Common myeloid progenitor, CD34-positive (primary cell): ENCODE measurements at regions not wholly inside any gene's neighbourhood (a gene's known extent, or its start where the extent isn't known, plus 50 kb on each side); places are given as distances from the start of the nearest gene placed in this dataset.

ENCODE experiments used
- CTCF ChIA-PET: fragments of 350-600 bp; sonication (Branson Sonifier 250); formaldehyde crosslinking; loops from one replicate; lab custom pipeline; 2021; ENCODE audit warnings: antibody characterized with exemption; lab: Charles Lee
- POLR2A ChIA-PET: fragments of 350-600 bp; sonication (Branson Sonifier 250); formaldehyde crosslinking; loops from one replicate; lab custom pipeline; 2021; ENCODE audit warnings: antibody characterized with exemption; lab: Charles Lee
- DNase-seq, 3 donors: peaks; one replicate each; pipeline versions ENCODE4 v3.0.0 to v3.0.0-alpha.2; 2013
- H3K27ac ChIP-seq, 2 experiments: 1 replicate in 1 of 2; 2 replicates in 1 of 2; pipeline ENCODE4 v1.7.0; 2013; ENCODE audit warnings: inconsistent platforms in 2 of 2, low read length in 2 of 2, mild to moderate bottlenecking in 2 of 2, low read depth in 1 of 2, moderate library complexity in 1 of 2; ENCODE audit not compliant: severe bottlenecking in 2 of 2, insufficient read depth in 1 of 2, poor library complexity in 1 of 2
- H3K27me3 ChIP-seq, 5 experiments: replicated peaks in 2 of 5; 1 replicate in 3 of 5; 2 replicates in 2 of 5; pipeline versions ENCODE4 v1.6.1 to v1.7.0; 2013; ENCODE audit warnings: low read length in 4 of 5, mild to moderate bottlenecking in 2 of 5, moderate library complexity in 2 of 5, inconsistent platforms in 1 of 5; ENCODE audit not compliant: insufficient read depth in 5 of 5, control insufficient read depth in 4 of 5
- H3K36me3 ChIP-seq, 4 experiments: 1 replicate in 2 of 4; 2 replicates in 2 of 4; pipeline versions ENCODE4 v1.6.1 to v1.7.0; 2013; ENCODE audit warnings: low read length in 3 of 4, control low read depth in 1 of 4, mild to moderate bottlenecking in 1 of 4; ENCODE audit not compliant: control insufficient read depth in 4 of 4, insufficient read depth in 4 of 4
- H3K4me1 ChIP-seq, 4 experiments: 1 replicate in 3 of 4; 2 replicates in 1 of 4; pipeline versions ENCODE4 v1.6.1 to v1.7.1; 2013; ENCODE audit warnings: low read length in 3 of 4, mild to moderate bottlenecking in 3 of 4, control low read depth in 1 of 4, inconsistent platforms in 1 of 4, moderate library complexity in 1 of 4; ENCODE audit not compliant: control insufficient read depth in 4 of 4, insufficient read depth in 4 of 4; ENCODE audit errors: control extremely low read depth in 1 of 4
- H3K4me3 ChIP-seq, 7 experiments: 1 replicate in 4 of 7; 2 replicates in 3 of 7; pipeline versions ENCODE4 v1.5.1 to v1.7.0; 2013; ENCODE audit warnings: mild to moderate bottlenecking in 7 of 7, low read length in 6 of 7, moderate library complexity in 6 of 7, inconsistent platforms in 2 of 7, low read depth in 2 of 7, control low read depth in 1 of 7; ENCODE audit not compliant: insufficient read depth in 4 of 7, control insufficient read depth in 1 of 7; ENCODE audit errors: extremely low read depth in 1 of 7
- H3K9me3 ChIP-seq, 5 experiments: 1 replicate in 4 of 5; 2 replicates in 1 of 5; pipeline versions ENCODE4 v1.6.1 to v1.7.1; 2013; ENCODE audit warnings: low read length in 4 of 5, mild to moderate bottlenecking in 2 of 5, inconsistent platforms in 1 of 5, low read depth in 1 of 5, moderate library complexity in 1 of 5; ENCODE audit not compliant: control insufficient read depth in 4 of 5, insufficient read depth in 2 of 5; ENCODE audit errors: control extremely low read depth in 1 of 5
- WGBS: methylation state at CpG from one replicate; pipeline ENCODE4 v1.1.5; 2013; ENCODE audit not compliant: insufficient coverage; 5-methylcytosine and 5-hydroxymethylcytosine counted together

DNA sequence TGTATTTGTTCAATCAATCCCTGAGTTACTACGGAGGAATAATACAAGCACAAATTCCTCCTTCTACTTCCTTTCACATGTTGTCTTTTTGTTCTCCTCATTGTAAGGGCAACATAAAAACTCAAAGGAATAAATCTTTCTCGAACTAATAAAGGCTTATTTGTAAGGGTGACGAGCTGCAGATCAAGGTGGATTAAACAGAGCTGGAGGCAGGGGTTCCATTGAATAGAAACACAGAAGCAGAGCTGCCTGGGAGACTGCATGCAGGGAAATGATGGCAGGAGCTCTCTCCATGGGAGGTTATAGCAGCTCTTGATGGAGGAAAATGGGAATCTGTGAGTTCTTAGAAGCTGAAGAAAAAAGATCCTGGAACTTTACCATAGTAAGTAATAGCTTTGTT lies 160.2 kb downstream of the CYYR1 start:
- 100% methylated on average over 2 of the region's 3 CpGs for WGBS
- H3K36me3 ChIP-seq: no peaks in the 10 kb centered on the region
- ChIA-PET CTCF (no interaction called here), POLR2A (no interaction called here)
- no peak for DNase-seq
- no peaks in the 10 kb centered on the region for H3K27me3 ChIP-seq
- no peak overlapping the region for H3K27ac ChIP-seq
- H3K9me3 ChIP-seq: no peaks in the 10 kb centered on the region
- H3K4me3 ChIP-seq: no peak overlapping the region
- peaks cover 0 to 2% (median 0%) of the 10 kb centered on the region in 4 experiments for H3K4me1 ChIP-seq

DNA sequence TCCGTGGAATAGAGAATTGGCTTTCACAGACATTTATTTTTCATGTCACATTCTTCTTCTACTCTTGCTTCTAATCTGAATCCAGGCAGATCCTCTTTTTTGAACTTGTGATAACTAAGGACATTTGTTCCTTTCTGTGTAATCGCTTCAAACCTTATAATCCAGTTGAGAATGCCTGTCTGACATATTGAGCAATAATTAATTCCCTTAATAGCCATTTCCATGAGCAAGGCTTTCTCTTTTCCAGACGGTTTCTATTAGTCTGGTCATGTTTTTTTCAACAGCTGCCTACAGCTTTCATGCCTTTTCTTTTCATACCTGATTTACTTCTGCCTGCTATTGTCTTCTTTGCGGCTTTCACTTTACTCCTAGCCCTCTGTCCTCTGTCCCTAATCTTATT lies 163.4 kb downstream of the CYYR1 start:
- H3K36me3 ChIP-seq: no peaks in the 10 kb centered on the region
- ChIA-PET CTCF (no interaction called here), POLR2A (no interaction called here)
- H3K9me3 ChIP-seq: no peaks in the 10 kb centered on the region
- H3K4me1 ChIP-seq: peaks cover 0 to 10% (median 5%) of the 10 kb centered on the region in 4 experiments
- H3K4me3 ChIP-seq: no peak overlapping the region
- no peak overlapping the region for H3K27ac ChIP-seq
- no peak for DNase-seq
- H3K27me3 ChIP-seq: no peaks in the 10 kb centered on the region
- WGBS: 94% methylated on average over 3 of the region's 4 CpGs

DNA sequence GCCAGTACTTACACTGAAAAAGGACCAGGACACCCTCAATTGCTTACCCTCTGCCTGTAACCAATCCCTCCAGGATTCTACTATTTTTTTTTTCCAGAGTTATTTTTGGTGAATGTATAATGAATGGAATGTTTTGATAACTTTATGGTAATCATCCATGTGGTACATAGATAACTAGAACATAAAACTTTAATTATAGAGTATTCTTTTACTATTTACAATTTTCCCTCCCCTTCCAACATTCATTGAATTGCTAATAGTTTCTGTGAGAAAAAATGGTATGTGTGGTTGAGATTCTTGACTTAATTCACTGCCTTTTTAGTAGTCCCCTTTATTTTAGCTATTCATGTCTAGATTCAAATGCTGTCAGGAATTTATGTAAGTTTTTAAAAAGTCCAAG lies 164.6 kb downstream of the CYYR1 start:
- POLR2A ChIA-PET: no interaction called here
- CTCF ChIA-PET: no interaction called here

DNA sequence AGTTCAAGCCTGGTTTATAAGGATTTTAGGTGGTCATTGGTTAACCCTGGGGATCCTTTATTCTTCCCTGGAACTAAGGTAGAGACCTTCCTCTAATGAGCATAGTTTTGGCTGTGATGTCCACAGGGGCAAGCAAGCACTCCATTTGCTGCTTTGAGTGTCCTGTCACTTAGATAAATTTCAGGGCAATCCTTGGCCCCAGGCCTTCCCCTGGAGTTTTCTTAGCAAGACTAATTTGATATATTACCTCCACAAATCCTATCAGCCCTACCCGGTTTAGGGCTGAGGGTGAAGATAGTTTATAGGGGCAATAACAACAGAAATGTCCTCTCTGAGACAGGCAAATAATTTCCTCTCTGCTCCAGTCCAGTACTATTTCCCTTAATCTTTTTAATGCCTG lies 166.6 kb downstream of the CYYR1 start:
- no peak overlapping the region for H3K27ac ChIP-seq
- no peaks in the 10 kb centered on the region for H3K36me3 ChIP-seq
- WGBS: no CpG with 5 or more reads among the region's 1 CpG
- ChIA-PET POLR2A (no interaction called here), CTCF (no interaction called here)
- H3K9me3 ChIP-seq: no peaks in the 10 kb centered on the region
- H3K4me1 ChIP-seq: peaks cover 0 to 10% (median 5%) of the 10 kb centered on the region in 4 experiments
- H3K27me3 ChIP-seq: no peaks in the 10 kb centered on the region
- DNase-seq: no peak
- H3K4me3 ChIP-seq: no peak overlapping the region

More for the DNA sequence above, 164.6 kb downstream of the CYYR1 start:
- no peak for DNase-seq
- Histone ChIP-seq H3K4me1 (peaks cover 0 to 10% (median 5%) of the 10 kb centered on the region in 4 experiments), H3K9me3 (no peaks in the 10 kb centered on the region), H3K27ac (no peak overlapping the region), H3K27me3 (no peaks in the 10 kb centered on the region), H3K36me3 (no peaks in the 10 kb centered on the region), H3K4me3 (no peak overlapping the region)

DNA sequence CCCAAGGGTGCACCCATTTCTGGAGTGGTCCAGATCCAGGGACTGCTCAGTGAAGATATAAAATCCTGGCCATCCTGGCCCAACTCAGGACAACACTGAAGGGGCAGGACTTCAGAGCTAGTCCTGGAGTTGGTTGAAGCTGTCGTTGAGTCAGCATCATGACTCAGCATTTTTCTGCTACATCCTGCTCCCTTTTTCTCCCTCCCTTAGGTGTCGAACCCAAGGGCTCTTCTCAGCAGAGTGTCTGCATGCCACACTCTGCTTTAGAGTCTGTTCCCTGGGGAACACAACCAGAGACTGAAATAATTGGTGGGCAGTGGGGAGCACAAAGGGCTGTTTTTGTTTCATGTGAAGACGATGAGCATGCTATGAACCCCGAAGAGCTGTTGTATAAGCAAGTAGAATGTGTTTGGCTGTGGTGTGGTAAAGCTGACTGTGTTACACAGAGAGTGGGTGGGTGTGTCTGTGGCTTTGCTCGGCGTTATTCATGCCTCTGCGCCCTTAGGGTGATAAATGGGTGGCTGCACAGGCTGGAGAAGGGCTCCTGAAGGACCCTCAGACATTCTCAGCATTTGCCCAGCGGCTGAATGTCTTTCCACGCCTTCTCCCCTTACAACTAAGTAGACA lies 167.2 kb downstream of the CYYR1 start:
- ChIA-PET POLR2A (interaction anchor here (0.6 kb wide), 1 partner anchor 1754 kb away, joined by 3 read pairs; no protein-coding TSS in a partner anchor), CTCF (no interaction called here)
- WGBS: 56% methylated on average over 7 of the region's 9 CpGs

DNA sequence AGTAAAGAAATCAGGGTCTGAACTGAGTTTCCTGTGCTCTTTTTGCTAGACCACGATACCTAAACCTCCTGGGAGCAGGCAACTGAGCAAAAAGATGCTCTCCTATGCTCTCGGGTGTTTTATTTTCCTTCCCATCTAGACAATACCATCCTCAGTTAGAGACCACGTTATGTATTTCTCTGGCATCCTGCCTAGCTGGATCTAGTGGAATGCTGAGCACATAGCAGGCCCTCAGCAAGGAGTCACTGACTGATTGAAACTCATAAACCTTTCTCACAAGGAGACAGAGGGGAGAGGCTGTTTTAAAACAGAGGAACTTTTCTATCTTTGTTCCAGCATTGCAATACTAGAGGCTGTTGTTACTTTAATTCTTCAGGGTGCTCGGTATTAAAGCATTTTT lies 168.0 kb downstream of the CYYR1 start:
- Histone ChIP-seq H3K27ac (no peak overlapping the region), H3K9me3 (no peaks in the 10 kb centered on the region), H3K36me3 (no peaks in the 10 kb centered on the region), H3K4me1 (peaks cover 0 to 10% (median 5%) of the 10 kb centered on the region in 4 experiments), H3K27me3 (no peaks in the 10 kb centered on the region), H3K4me3 (no peak overlapping the region)
- ChIA-PET CTCF (no interaction called here), POLR2A (interaction anchor here (0.6 kb wide), 1 partner anchor 1755 kb away, joined by 3 read pairs; no protein-coding TSS in a partner anchor)
- 94% methylated on average over 2 of the region's 4 CpGs for WGBS
- no peak for DNase-seq

More for the DNA sequence above, 167.2 kb downstream of the CYYR1 start:
- Histone ChIP-seq H3K4me3 (peak overlapping the region in 1 of 7 experiments; percentile 19), H3K27ac (no peak overlapping the region), H3K4me1 (peaks cover 0 to 10% (median 5%) of the 10 kb centered on the region in 4 experiments), H3K36me3 (no peaks in the 10 kb centered on the region), H3K27me3 (no peaks in the 10 kb centered on the region), H3K9me3 (no peaks in the 10 kb centered on the region)
- DNase-seq: peak; percentile 31 to 73 (median 71)

DNA sequence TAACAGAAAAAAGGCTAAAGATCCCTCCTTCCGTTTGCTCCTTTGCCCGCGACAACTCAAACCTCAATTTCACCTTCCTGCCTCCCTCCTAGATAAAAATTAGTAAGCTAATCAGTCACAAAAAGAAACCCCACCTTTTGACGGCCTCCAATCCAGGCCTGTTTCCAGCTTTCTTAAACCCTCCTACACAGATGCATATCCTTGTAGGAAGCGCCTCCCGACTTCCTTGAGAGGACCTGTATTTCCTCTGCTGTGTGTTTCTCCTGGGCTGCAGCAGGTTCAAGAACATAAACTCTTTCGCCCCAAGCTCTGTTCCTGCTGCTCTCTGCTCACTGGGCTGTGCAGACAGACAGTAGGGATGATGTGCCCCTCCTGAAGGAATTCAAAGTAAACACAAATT lies 168.8 kb downstream of the CYYR1 start:
- no peaks in the 10 kb centered on the region for H3K36me3 ChIP-seq
- H3K4me1 ChIP-seq: peaks cover 0 to 10% (median 5%) of the 10 kb centered on the region in 4 experiments
- no peak for DNase-seq
- H3K9me3 ChIP-seq: no peaks in the 10 kb centered on the region
- WGBS: 97% methylated on average over 6 of the region's 7 CpGs
- H3K27me3 ChIP-seq: no peaks in the 10 kb centered on the region
- no peak overlapping the region for H3K27ac ChIP-seq
- H3K4me3 ChIP-seq: no peak overlapping the region
- ChIA-PET CTCF (no interaction called here), POLR2A (no interaction called here)
